Chondrocyte (in vitro differentiated cells): ENCODE measurements at regions not wholly inside any gene's neighbourhood (a gene's known extent, or its start where the extent isn't known, plus 50 kb on each side); places are given as distances from the start of the nearest gene placed in this dataset.

Source experiments
- DNase-seq: peaks from one replicate; pipeline ENCODE4 v3.0.0; 2021; ENCODE audit warnings: mixed read lengths, low spot score
- H3K27ac Mint-ChIP-seq: one replicate; pipeline ENCODE4 v1.8.0; 2021; ENCODE audit warnings: mild to moderate bottlenecking, moderate library complexity, mixed read lengths; ENCODE audit not compliant: unreplicated experiment
- H3K27me3 Mint-ChIP-seq: 2 replicates; pipeline ENCODE4 v1.8.0; 2021; ENCODE audit warnings: low read depth, mixed read lengths
- H3K36me3 Mint-ChIP-seq: 2 replicates; pipeline ENCODE4 v1.8.0; 2021; ENCODE audit warnings: low read depth, mixed read lengths
- H3K4me1 Mint-ChIP-seq: 2 replicates; pipeline ENCODE4 v1.8.0; 2021; ENCODE audit warnings: low read depth, mild to moderate bottlenecking, mixed read lengths
- H3K4me3 Mint-ChIP-seq: one replicate; pipeline ENCODE4 v1.8.0; 2021; ENCODE audit warnings: mild to moderate bottlenecking, moderate library complexity, mixed read lengths; ENCODE audit not compliant: unreplicated experiment
- H3K9me3 Mint-ChIP-seq: 2 replicates; pipeline ENCODE4 v1.8.0; 2021; ENCODE audit warnings: low read depth, mixed read lengths
- TF ChIP-seq, protein P1 (sequence below): fragments of 200-600 bp; sonication (generic); IDR thresholded peaks from 2 replicates; pipeline ENCODE4 v1.5.0; 2021; ENCODE audit warnings: antibody characterized with exemption, mild to moderate bottlenecking, moderate library complexity

DNA sequence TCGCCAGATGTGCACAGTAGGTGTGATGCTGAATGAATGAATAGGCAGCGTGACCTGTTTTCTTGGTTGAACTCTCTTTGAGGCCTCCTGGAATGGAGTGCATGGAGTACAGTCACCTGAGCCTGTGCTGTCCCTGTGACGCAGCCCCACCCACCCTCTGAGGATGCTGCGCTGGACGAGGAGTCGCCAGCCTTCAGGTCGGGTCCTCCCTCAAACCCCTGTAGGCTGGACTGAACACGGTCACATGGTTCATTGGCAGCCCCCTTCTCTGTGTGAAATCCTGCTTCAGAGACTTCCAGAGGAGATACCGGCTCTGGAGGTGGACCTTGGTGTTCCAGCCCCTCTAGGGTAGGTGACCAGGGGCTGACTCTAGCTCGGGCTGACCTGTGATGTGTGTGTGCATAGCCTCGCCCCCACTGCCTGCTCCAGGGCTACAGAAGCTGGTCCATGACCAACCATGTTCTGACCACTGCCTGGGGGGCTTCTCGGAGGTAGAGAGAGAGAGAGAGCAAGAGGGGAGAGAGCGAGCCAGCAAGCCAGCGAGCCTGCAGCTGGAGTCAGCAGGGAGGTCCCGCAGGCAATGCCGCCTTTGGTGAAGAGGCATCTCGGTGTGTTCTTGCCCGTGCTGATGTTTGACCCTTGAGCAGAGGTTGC, 158.0 kb upstream of the RTL1 start:
- peak; percentile 67 for DNase-seq
- Mint-ChIP-seq H3K27me3 (peaks cover 2% of the 10 kb centered on the region), H3K27ac (no peak overlapping the region), H3K9me3 (peaks cover 11% of the 10 kb centered on the region), H3K4me1 (peaks cover 34% of the 10 kb centered on the region), H3K36me3 (no peaks in the 10 kb centered on the region), H3K4me3 (no peak overlapping the region)
- TF ChIP-seq, protein P1, sequence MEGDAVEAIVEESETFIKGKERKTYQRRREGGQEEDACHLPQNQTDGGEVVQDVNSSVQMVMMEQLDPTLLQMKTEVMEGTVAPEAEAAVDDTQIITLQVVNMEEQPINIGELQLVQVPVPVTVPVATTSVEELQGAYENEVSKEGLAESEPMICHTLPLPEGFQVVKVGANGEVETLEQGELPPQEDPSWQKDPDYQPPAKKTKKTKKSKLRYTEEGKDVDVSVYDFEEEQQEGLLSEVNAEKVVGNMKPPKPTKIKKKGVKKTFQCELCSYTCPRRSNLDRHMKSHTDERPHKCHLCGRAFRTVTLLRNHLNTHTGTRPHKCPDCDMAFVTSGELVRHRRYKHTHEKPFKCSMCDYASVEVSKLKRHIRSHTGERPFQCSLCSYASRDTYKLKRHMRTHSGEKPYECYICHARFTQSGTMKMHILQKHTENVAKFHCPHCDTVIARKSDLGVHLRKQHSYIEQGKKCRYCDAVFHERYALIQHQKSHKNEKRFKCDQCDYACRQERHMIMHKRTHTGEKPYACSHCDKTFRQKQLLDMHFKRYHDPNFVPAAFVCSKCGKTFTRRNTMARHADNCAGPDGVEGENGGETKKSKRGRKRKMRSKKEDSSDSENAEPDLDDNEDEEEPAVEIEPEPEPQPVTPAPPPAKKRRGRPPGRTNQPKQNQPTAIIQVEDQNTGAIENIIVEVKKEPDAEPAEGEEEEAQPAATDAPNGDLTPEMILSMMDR, result no peak

DNA sequence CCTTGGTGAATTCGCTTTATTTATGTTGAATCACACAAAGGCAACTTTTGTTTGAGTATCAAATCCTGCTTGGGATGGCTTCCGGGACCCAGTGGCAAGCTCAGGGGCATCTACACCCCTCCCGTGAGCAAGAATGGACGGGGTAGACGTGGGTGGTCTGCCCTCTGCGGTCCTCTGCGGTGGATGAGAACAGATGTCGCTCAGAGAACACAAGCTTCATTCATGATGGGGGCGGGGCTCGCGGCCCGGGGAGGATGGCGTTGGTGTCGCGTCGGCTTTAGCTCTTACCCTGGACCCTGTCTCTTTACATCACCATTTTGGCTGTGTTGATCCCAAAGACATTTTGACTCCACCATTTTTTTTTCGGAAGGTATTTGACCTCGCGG, 158.5 kb upstream of the RTL1 start:
- H3K27me3 Mint-ChIP-seq, result peaks cover 2% of the 10 kb centered on the region
- peak overlapping the region; percentile 7 for H3K27ac Mint-ChIP-seq
- peak; percentile 55 for DNase-seq
- H3K4me3 Mint-ChIP-seq, result peak overlapping the region; percentile 35
- H3K36me3 Mint-ChIP-seq, result no peaks in the 10 kb centered on the region
- H3K4me1 Mint-ChIP-seq, result peaks cover 34% of the 10 kb centered on the region
- TF ChIP-seq, protein P1, result no peak
- peaks cover 9% of the 10 kb centered on the region for H3K9me3 Mint-ChIP-seq

DNA sequence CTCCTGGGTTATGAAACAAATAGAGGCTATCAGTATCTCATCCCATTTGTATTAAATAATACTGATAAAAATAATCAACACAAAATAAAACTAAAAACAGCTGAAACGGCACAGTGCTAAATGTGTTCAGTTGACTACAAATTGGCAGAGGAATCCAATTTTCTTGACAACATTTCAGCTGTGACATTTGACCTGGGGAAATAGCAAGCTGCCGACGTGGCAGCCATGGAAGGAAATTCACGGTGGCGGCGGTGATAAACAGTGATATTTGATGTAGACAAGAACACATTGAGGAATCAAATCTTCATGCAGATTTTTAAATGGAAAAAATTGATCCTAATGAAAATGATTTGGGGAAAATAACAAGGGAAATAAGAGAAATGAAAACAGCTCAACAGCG, 159.1 kb upstream of the RTL1 start:
- Mint-ChIP-seq H3K4me3 (peak overlapping the region; percentile 35), H3K27me3 (peaks cover 2% of the 10 kb centered on the region), H3K36me3 (no peaks in the 10 kb centered on the region), H3K27ac (peak overlapping the region; percentile 7), H3K9me3 (peaks cover 4% of the 10 kb centered on the region), H3K4me1 (peaks cover 34% of the 10 kb centered on the region)
- DNase-seq, result no peak
- TF ChIP-seq, protein P1, result no peak

DNA sequence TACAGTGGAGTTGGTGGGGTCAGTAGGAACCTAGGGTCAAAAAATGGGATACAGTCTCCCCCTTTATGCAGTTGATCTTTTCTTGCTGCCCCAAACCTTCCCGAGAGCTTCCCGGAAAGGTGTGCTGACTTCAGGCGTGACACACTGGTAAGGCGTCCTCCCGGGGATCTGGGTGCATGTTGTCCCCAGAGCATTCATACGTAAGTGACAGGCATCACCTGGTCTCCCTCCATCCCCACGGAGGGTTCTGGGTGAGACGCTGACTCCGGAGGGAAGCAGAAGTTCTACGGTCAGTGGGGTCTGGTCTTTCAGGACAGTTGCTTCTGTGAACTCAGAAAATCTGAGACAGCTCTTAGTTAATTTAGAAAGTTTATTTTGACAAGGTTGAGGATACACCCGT, 159.6 kb upstream of the RTL1 start:
- peak; percentile 60 for DNase-seq
- H3K36me3 Mint-ChIP-seq, result no peaks in the 10 kb centered on the region
- TF ChIP-seq, protein P1, result no peak
- H3K9me3 Mint-ChIP-seq, result peaks cover 1% of the 10 kb centered on the region
- H3K4me1 Mint-ChIP-seq, result peaks cover 34% of the 10 kb centered on the region
- H3K4me3 Mint-ChIP-seq, result no peak overlapping the region
- peaks cover 2% of the 10 kb centered on the region for H3K27me3 Mint-ChIP-seq
- H3K27ac Mint-ChIP-seq, result no peak overlapping the region

DNA sequence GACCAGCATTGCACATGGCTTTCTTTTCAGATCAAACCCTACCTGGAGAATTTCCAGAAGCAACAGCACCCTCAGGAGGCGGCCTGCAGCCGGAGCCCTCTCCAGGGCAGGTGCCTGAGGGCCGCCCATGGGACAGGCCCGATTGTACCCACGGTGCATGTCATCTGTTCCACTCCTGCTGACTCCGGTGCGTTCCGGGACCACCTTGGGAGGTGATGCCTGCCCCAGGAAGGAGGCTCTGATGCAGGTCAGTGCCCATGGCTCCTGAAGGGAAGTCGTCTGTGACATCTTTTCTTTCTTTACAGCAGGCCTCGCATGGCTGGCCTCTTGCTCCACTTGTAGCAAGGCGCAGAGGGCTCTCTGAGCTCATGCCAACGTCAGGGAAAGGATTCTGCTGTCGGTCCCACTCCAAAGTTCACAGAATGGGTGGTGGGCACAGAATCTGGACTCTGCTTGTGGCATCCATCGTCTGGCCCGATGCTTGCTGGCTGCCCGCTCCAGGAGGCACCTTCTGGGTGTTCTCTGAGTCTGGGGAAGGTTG, 160.7 kb upstream of the RTL1 start:
- TF ChIP-seq, protein P1, result no peak
- Mint-ChIP-seq H3K9me3 (no peaks in the 10 kb centered on the region), H3K27me3 (peaks cover 2% of the 10 kb centered on the region), H3K4me3 (no peak overlapping the region), H3K27ac (no peak overlapping the region), H3K36me3 (no peaks in the 10 kb centered on the region), H3K4me1 (peaks cover 25% of the 10 kb centered on the region)
- DNase-seq, result peak; percentile 81
